ENCODE measurements at regions not wholly inside any gene's neighbourhood (a gene's known extent, or its start where the extent isn't known, plus 50 kb on each side); places are given as distances from the start of the nearest gene placed in this dataset.

GRCh38 chr1:208562151-208562960 lies 318.2 kb upstream of the PLXNA2 start:
- TF ChIP-seq EZH2 (IDR thresholded peaks at IDR 0.05; ENCODE audit: insufficient read depth, poor library complexity, severe bottlenecking) (no peak), EZH2phosphoT487 (IDR thresholded peaks at IDR 0.05; ENCODE audit: insufficient read depth, low read depth) (no peak)
